ENCODE measurements at regions not wholly inside any gene's neighbourhood (a gene's known extent, or its start where the extent isn't known, plus 50 kb on each side); places are given as distances from the start of the nearest gene placed in this dataset.

- no peak for TF ChIP-seq CTCF (IDR thresholded peaks at IDR 0.05)
- no peak for TF ChIP-seq POLR2A (IDR thresholded peaks at IDR 0.05)
Measured at GRCh38 chr4:4778554-4778953, 80.9 kb upstream of the MSX1 start.

All from vagina (tissue), 2 donors.